Mesendoderm (in vitro differentiated cells): ENCODE measurements at regions not wholly inside any gene's neighbourhood (a gene's known extent, or its start where the extent isn't known, plus 50 kb on each side); places are given as distances from the start of the nearest gene placed in this dataset.
A peak's percentile ranks its signal among the peaks of the same experiment; 100 is the strongest.

Experiments used
- DNase-seq: peaks from one replicate; pipeline ENCODE4 v3.0.0; 2013
- H2AK5ac ChIP-seq: 2 replicates; pipeline ENCODE4 v1.6.1; 2013; ENCODE audit warnings: low read length, inconsistent platforms
- H2BK120ac ChIP-seq: 2 replicates; pipeline ENCODE4 v1.6.1; 2013; ENCODE audit warnings: low read depth, mild to moderate bottlenecking, low read length, moderate library complexity, mixed read lengths
- H2BK15ac ChIP-seq: replicated peaks from 2 replicates; pipeline ENCODE4 v1.6.1; 2013; ENCODE audit warnings: low read depth, mild to moderate bottlenecking, moderate library complexity
- H2BK5ac ChIP-seq: 2 replicates; pipeline ENCODE4 v1.6.1; 2013; ENCODE audit warnings: low read length, inconsistent platforms
- H3K18ac ChIP-seq: 2 replicates; pipeline ENCODE4 v1.6.1; 2013; ENCODE audit warnings: mild to moderate bottlenecking, low read length, mixed read lengths
- H3K23ac ChIP-seq: one replicate; pipeline ENCODE4 v1.6.1; 2013; ENCODE audit warnings: low read length
- H3K27ac ChIP-seq: 2 replicates; pipeline ENCODE4 v1.5.1; 2013; ENCODE audit warnings: low read depth, mild to moderate bottlenecking, inconsistent platforms, low read length, moderate library complexity
- H3K27me3 ChIP-seq: 2 replicates; pipeline ENCODE4 v1.6.1; 2013; ENCODE audit warnings: low read length, control low read depth, mild to moderate bottlenecking, inconsistent platforms; ENCODE audit not compliant: insufficient read depth, poor library complexity
- H3K36me3 ChIP-seq: 2 replicates; pipeline ENCODE4 v1.6.1; 2013; ENCODE audit warnings: low read length, inconsistent platforms; ENCODE audit not compliant: control insufficient read depth, insufficient read depth
- H3K4ac ChIP-seq: one replicate; pipeline ENCODE4 v1.6.1; 2013; ENCODE audit warnings: low read depth, mild to moderate bottlenecking, low read length, moderate library complexity
- H3K4me1 ChIP-seq: 2 replicates; pipeline ENCODE4 v1.6.1; 2013; ENCODE audit warnings: low read depth, low read length, inconsistent platforms; ENCODE audit not compliant: control insufficient read depth
- H3K4me2 ChIP-seq: 2 replicates; pipeline ENCODE4 v1.6.1; 2013; ENCODE audit warnings: low read length
- H3K4me3 ChIP-seq: 2 replicates; pipeline ENCODE4 v1.5.1; 2013; ENCODE audit warnings: mild to moderate bottlenecking, low read length
- H3K56ac ChIP-seq: one replicate; pipeline ENCODE4 v1.6.1; 2013; ENCODE audit warnings: low read length
- H3K79me1 ChIP-seq: 2 replicates; pipeline ENCODE4 v1.6.1; 2013; ENCODE audit warnings: low read length, inconsistent platforms
- H3K79me2 ChIP-seq: 2 replicates; pipeline ENCODE4 v1.6.1; 2013; ENCODE audit warnings: mild to moderate bottlenecking, low read length; ENCODE audit not compliant: control insufficient read depth, insufficient read depth
- H3K9ac ChIP-seq: 2 replicates; pipeline ENCODE4 v1.6.1; 2013; ENCODE audit warnings: low read length, inconsistent platforms
- H4K5ac ChIP-seq: one replicate; pipeline ENCODE4 v1.6.1; 2013; ENCODE audit warnings: low read length
- H4K8ac ChIP-seq: one replicate; pipeline ENCODE4 v1.6.1; 2013; ENCODE audit warnings: low read depth, mild to moderate bottlenecking, control low read depth, low read length, moderate library complexity
- WGBS: extraction: QIAGEN DNeasy Blood & Tissue Kit; methylation state at CpG from one replicate; pipeline ENCODE4 v1.1.7; 2013; ENCODE audit warnings: low lambda C conversion rate, missing lambda C conversion rate; ENCODE audit not compliant: insufficient coverage; ENCODE audit errors: extremely low coverage; 5-methylcytosine and 5-hydroxymethylcytosine counted together

- Histone ChIP-seq H4K5ac (no peak overlapping the region), H3K36me3 (no peaks in the 10 kb centered on the region), H2BK15ac (no peak overlapping the region), H2BK120ac (no peak overlapping the region), H3K4ac (no peak overlapping the region), H3K4me2 (no peak overlapping the region), H3K9ac (no peak overlapping the region), H3K23ac (no peak overlapping the region), H3K27me3 (no peaks in the 10 kb centered on the region), H3K79me1 (no peaks in the 10 kb centered on the region), H3K27ac (no peak overlapping the region), H3K4me1 (no peaks in the 10 kb centered on the region), H3K18ac (no peak overlapping the region), H3K79me2 (no peaks in the 10 kb centered on the region), H3K56ac (no peak overlapping the region), H2AK5ac (no peak overlapping the region), H2BK5ac (no peak overlapping the region), H3K4me3 (no peak overlapping the region), H4K8ac (no peak overlapping the region)
- DNase-seq, result peak; percentile 38
- WGBS, result no CpG with 5 or more reads among the region's 2 CpGs
These were observed 94.0 kb upstream of the SULT1C3 start for GRCh38 chr2:108145557-108146326.

- no peak overlapping the region for H3K4me2 ChIP-seq
- no peak overlapping the region for H4K8ac ChIP-seq
- H2BK15ac ChIP-seq, result no peak overlapping the region
- no peak overlapping the region for H3K56ac ChIP-seq
- no peak overlapping the region for H3K23ac ChIP-seq
- no peak overlapping the region for H3K4me3 ChIP-seq
- H3K27me3 ChIP-seq, result no peaks in the 10 kb centered on the region
- H3K9ac ChIP-seq, result no peak overlapping the region
- no peak overlapping the region for H2BK5ac ChIP-seq
- no peaks in the 10 kb centered on the region for H3K36me3 ChIP-seq
- no peak overlapping the region for H2AK5ac ChIP-seq
- no peak overlapping the region for H3K4ac ChIP-seq
- no peaks in the 10 kb centered on the region for H3K4me1 ChIP-seq
- H2BK120ac ChIP-seq, result no peak overlapping the region
- no peaks in the 10 kb centered on the region for H3K79me1 ChIP-seq
- H3K27ac ChIP-seq, result no peak overlapping the region
- DNase-seq, result no peak
- no CpG with 5 or more reads among the region's 6 CpGs for WGBS
- H4K5ac ChIP-seq, result no peak overlapping the region
- no peak overlapping the region for H3K18ac ChIP-seq
- H3K79me2 ChIP-seq, result no peaks in the 10 kb centered on the region
These were observed 91.2 kb upstream of the SULT1C3 start for GRCh38 chr2:108148555-108148954.

- H3K56ac ChIP-seq, result no peak overlapping the region
- WGBS, result no CpG with 5 or more reads among the region's 6 CpGs
- no peak overlapping the region for H3K23ac ChIP-seq
- H4K8ac ChIP-seq, result no peak overlapping the region
- H3K9ac ChIP-seq, result no peak overlapping the region
- H3K4me1 ChIP-seq, result no peaks in the 10 kb centered on the region
- H3K4ac ChIP-seq, result no peak overlapping the region
- DNase-seq, result no peak
- no peak overlapping the region for H3K27ac ChIP-seq
- H2BK120ac ChIP-seq, result no peak overlapping the region
- H3K79me1 ChIP-seq, result no peaks in the 10 kb centered on the region
- no peaks in the 10 kb centered on the region for H3K36me3 ChIP-seq
- H3K27me3 ChIP-seq, result no peaks in the 10 kb centered on the region
- no peak overlapping the region for H3K18ac ChIP-seq
- no peaks in the 10 kb centered on the region for H3K79me2 ChIP-seq
- no peak overlapping the region for H2BK15ac ChIP-seq
- no peak overlapping the region for H4K5ac ChIP-seq
- H3K4me3 ChIP-seq, result no peak overlapping the region
- no peak overlapping the region for H2BK5ac ChIP-seq
- H2AK5ac ChIP-seq, result no peak overlapping the region
- H3K4me2 ChIP-seq, result no peak overlapping the region
These were observed 85.3 kb upstream of the SULT1C3 start for GRCh38 chr2:108154366-108155061.

GRCh38 chr2:108161298-108161697, 78.5 kb upstream of the SULT1C3 start:
- Histone ChIP-seq H2BK15ac (no peak overlapping the region), H2AK5ac (no peak overlapping the region), H3K4me3 (no peak overlapping the region), H3K79me1 (no peaks in the 10 kb centered on the region), H4K5ac (no peak overlapping the region), H4K8ac (no peak overlapping the region), H3K4me2 (no peak overlapping the region), H3K18ac (no peak overlapping the region), H3K9ac (no peak overlapping the region), H3K36me3 (no peaks in the 10 kb centered on the region), H3K56ac (no peak overlapping the region), H3K27me3 (no peaks in the 10 kb centered on the region), H3K27ac (no peak overlapping the region), H3K4me1 (no peaks in the 10 kb centered on the region), H2BK5ac (no peak overlapping the region), H3K23ac (no peak overlapping the region), H3K4ac (no peak overlapping the region), H3K79me2 (no peaks in the 10 kb centered on the region), H2BK120ac (no peak overlapping the region)
- WGBS, result no CpG with 5 or more reads among the region's 1 CpG
- DNase-seq, result no peak

GRCh38 chr2:108164318-108164717, 75.5 kb upstream of the SULT1C3 start:
- H3K18ac ChIP-seq, result no peak overlapping the region
- H3K56ac ChIP-seq, result no peak overlapping the region
- H3K4me1 ChIP-seq, result no peaks in the 10 kb centered on the region
- H3K36me3 ChIP-seq, result no peaks in the 10 kb centered on the region
- no peak overlapping the region for H2BK15ac ChIP-seq
- no peak overlapping the region for H3K9ac ChIP-seq
- no peak overlapping the region for H4K5ac ChIP-seq
- H2AK5ac ChIP-seq, result no peak overlapping the region
- no peaks in the 10 kb centered on the region for H3K79me1 ChIP-seq
- H3K27ac ChIP-seq, result no peak overlapping the region
- H3K23ac ChIP-seq, result no peak overlapping the region
- no peaks in the 10 kb centered on the region for H3K27me3 ChIP-seq
- no peak overlapping the region for H3K4me3 ChIP-seq
- H4K8ac ChIP-seq, result no peak overlapping the region
- no peak overlapping the region for H3K4me2 ChIP-seq
- no peak overlapping the region for H2BK5ac ChIP-seq
- H3K79me2 ChIP-seq, result no peaks in the 10 kb centered on the region
- H2BK120ac ChIP-seq, result no peak overlapping the region
- no peak overlapping the region for H3K4ac ChIP-seq
- WGBS, result no CpG with 5 or more reads among the region's 2 CpGs
- DNase-seq, result no peak
